Panc1 (cell line): ENCODE measurements at regions not wholly inside any gene's neighbourhood (a gene's known extent, or its start where the extent isn't known, plus 50 kb on each side); places are given as distances from the start of the nearest gene placed in this dataset.

Experiments
- CTCF ChIP-seq: fragments of 450-650 bp; IDR thresholded peaks from 2 replicates; pipeline ENCODE4 v1.5.1; 2017; ENCODE audit warnings: mild to moderate bottlenecking
- POLR2AphosphoS5 ChIP-seq: IDR thresholded peaks from 2 replicates; pipeline ENCODE4 v1.6.1; 2012; ENCODE audit warnings: mild to moderate bottlenecking, low read depth, low read length, moderate library complexity
- REST ChIP-seq, 2 experiments: IDR thresholded peaks; 2 replicates each; pipeline ENCODE4 v1.6.1; 2011 to 2012; ENCODE audit warnings: low read depth in 2 of 2, control low read depth in 1 of 2, low read length in 1 of 2, mild to moderate bottlenecking in 1 of 2, moderate library complexity in 1 of 2; ENCODE audit not compliant: insufficient read depth in 1 of 2
- SIN3A ChIP-seq: IDR thresholded peaks from 2 replicates; pipeline ENCODE4 v1.6.1; 2012; ENCODE audit warnings: low read depth, mild to moderate bottlenecking, low read length, moderate library complexity, borderline replicate concordance; ENCODE audit not compliant: insufficient read depth

DNA sequence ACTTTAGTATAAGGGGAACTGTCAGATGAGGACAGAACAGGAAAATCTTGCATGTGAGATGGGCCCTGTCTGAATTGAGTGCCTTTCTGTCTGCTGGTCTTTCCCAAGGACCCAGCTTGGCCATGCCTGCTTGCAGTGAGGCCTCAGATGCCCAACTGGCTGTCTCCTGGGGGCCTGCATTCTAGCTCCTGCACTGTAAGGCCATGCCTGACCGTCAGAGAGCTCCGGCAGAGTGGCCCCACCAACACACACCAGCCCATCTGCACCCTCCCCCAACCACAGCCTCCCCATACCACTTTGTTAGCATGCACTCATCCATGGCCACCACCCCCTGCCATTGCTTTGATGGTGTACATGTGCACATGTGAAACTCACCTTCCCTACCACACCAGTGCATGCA, 190.4 kb upstream of the RPRM start:
- no peak for TF ChIP-seq POLR2AphosphoS5
- no peak for TF ChIP-seq CTCF
- no peak for TF ChIP-seq REST (IDR thresholded peaks at IDR 0.05; ENCODE audit: insufficient read depth in 1 of 2, low read depth in 2 of 2, low read length in 1 of 2)
- TF ChIP-seq SIN3A: no peak
